ENCODE measurements at regions not wholly inside any gene's neighbourhood (a gene's known extent, or its start where the extent isn't known, plus 50 kb on each side); places are given as distances from the start of the nearest gene placed in this dataset.
"Not testable (repeated sequence)": the region's sequence is repeated elsewhere in the genome, so short reads cannot be mapped to it uniquely, and the experiment has no call there.

- no peak for DNase-seq (ENCODE audit: low spot score)
Observed at GRCh38 chr2:62410926-62411456, 95.0 kb downstream of the TMEM17 start.

GRCh38 chr2:62410015-62410453, 96.0 kb downstream of the TMEM17 start:
- no peak for DNase-seq (ENCODE audit: low spot score)

- DNase-seq (ENCODE audit: low spot score): no peak
Observed at GRCh38 chr2:62409442-62409841, 96.6 kb downstream of the TMEM17 start.

GRCh38 chr2:62408241-62408677, 97.7 kb downstream of the TMEM17 start:
- no peak for DNase-seq (ENCODE audit: low spot score)

GRCh38 chr2:62407838-62408237, 98.2 kb downstream of the TMEM17 start:
- no peak for DNase-seq (ENCODE audit: low spot score)

GRCh38 chr2:62407401-62407800, 98.6 kb downstream of the TMEM17 start:
- DNase-seq (ENCODE audit: low spot score): no peak

- no peak for DNase-seq (ENCODE audit: low spot score)
Observed at GRCh38 chr2:62406573-62407043, 99.4 kb downstream of the TMEM17 start.

GRCh38 chr2:62404913-62405312, 101.1 kb downstream of the TMEM17 start:
- DNase-seq (ENCODE audit: low spot score): no peak

GRCh38 chr2:62402156-62402555, 103.8 kb downstream of the TMEM17 start:
- no peak for DNase-seq (ENCODE audit: low spot score)

GRCh38 chr2:62398356-62398755, 107.6 kb downstream of the TMEM17 start:
- DNase-seq (ENCODE audit: low spot score): no peak

- no peak for DNase-seq (ENCODE audit: low spot score)
Observed at GRCh38 chr2:62396880-62397279, 109.1 kb downstream of the TMEM17 start.

- DNase-seq (ENCODE audit: low spot score): no peak
Observed at GRCh38 chr2:62393293-62393692, 112.7 kb downstream of the TMEM17 start.

GRCh38 chr2:62391696-62392095, 114.3 kb downstream of the TMEM17 start:
- no peak for DNase-seq (ENCODE audit: low spot score)

- DNase-seq (ENCODE audit: low spot score): not testable (repeated sequence)
Observed at GRCh38 chr2:62386378-62386777, 119.6 kb downstream of the TMEM17 start.

- peak; percentile 7 for DNase-seq (ENCODE audit: low spot score)
Observed at GRCh38 chr2:62383846-62384245, 122.1 kb downstream of the TMEM17 start.

GRCh38 chr2:62382757-62383156, 123.2 kb downstream of the TMEM17 start:
- no peak for DNase-seq (ENCODE audit: low spot score)

GRCh38 chr2:62382122-62382521, 123.9 kb downstream of the TMEM17 start:
- no peak for DNase-seq (ENCODE audit: low spot score)

- no peak for DNase-seq (ENCODE audit: low spot score)
Observed at GRCh38 chr2:62381656-62382055, 124.3 kb downstream of the TMEM17 start.

- DNase-seq (ENCODE audit: low spot score): no peak
Observed at GRCh38 chr2:62379566-62379965, 126.4 kb downstream of the TMEM17 start.

- no peak for DNase-seq (ENCODE audit: low spot score)
Observed at GRCh38 chr2:62375113-62375420, 130.9 kb downstream of the TMEM17 start.

GRCh38 chr2:62374301-62375112, 131.5 kb downstream of the TMEM17 start:
- no peak for DNase-seq (ENCODE audit: low spot score)

- no peak for DNase-seq (ENCODE audit: low spot score)
Observed at GRCh38 chr2:62372824-62373223, 133.2 kb downstream of the TMEM17 start.

GRCh38 chr2:62370321-62371250, 135.4 kb downstream of the TMEM17 start:
- no peak for DNase-seq (ENCODE audit: low spot score)
